GM21515 (cell line): ENCODE measurements at regions not wholly inside any gene's neighbourhood (a gene's known extent, or its start where the extent isn't known, plus 50 kb on each side); places are given as distances from the start of the nearest gene placed in this dataset.
"Not testable (repeated sequence)": the region's sequence is repeated elsewhere in the genome, so short reads cannot be mapped to it uniquely, and the experiment has no call there.

ENCODE experiments used
- ATAC-seq: cut with Tn5 transposase; IDR thresholded peaks from one replicate; pipeline ENCODE4 v1.9.1; 2021; ENCODE audit not compliant: unreplicated experiment

- no peak for ATAC-seq
Measured at GRCh38 chr4:84028340-84028739, 470.8 kb downstream of the NKX6-1 start.

GRCh38 chr4:84024405-84024804, 474.7 kb downstream of the NKX6-1 start:
- ATAC-seq, result no peak

GRCh38 chr4:84022564-84022963, 476.5 kb downstream of the NKX6-1 start:
- ATAC-seq, result no peak

- ATAC-seq, result no peak
Measured at GRCh38 chr4:84019626-84020025, 479.5 kb downstream of the NKX6-1 start.

GRCh38 chr4:84003046-84003445, 467.1 kb downstream of the GPAT3 start:
- no peak for ATAC-seq

GRCh38 chr4:84001876-84002569, 466.1 kb downstream of the GPAT3 start:
- no peak for ATAC-seq

- no peak for ATAC-seq
Measured at GRCh38 chr4:83996254-83996653, 460.3 kb downstream of the GPAT3 start.

- ATAC-seq, result no peak
Measured at GRCh38 chr4:83993774-83994173, 457.9 kb downstream of the GPAT3 start.

- no peak for ATAC-seq
Measured at GRCh38 chr4:83989835-83990234, 453.9 kb downstream of the GPAT3 start.

GRCh38 chr4:83981156-83981555, 445.2 kb downstream of the GPAT3 start:
- no peak for ATAC-seq

- ATAC-seq, result no peak
Measured at GRCh38 chr4:83979773-83980172, 443.9 kb downstream of the GPAT3 start.

GRCh38 chr4:83974111-83974780, 438.3 kb downstream of the GPAT3 start:
- ATAC-seq, result no peak

GRCh38 chr4:83964996-83965541, 429.2 kb downstream of the GPAT3 start:
- no peak for ATAC-seq

- no peak for ATAC-seq
Measured at GRCh38 chr4:83962492-83962891, 426.6 kb downstream of the GPAT3 start.

GRCh38 chr4:83961575-83961974, 425.7 kb downstream of the GPAT3 start:
- ATAC-seq, result no peak

- no peak for ATAC-seq
Measured at GRCh38 chr4:83959160-83959559, 423.3 kb downstream of the GPAT3 start.

GRCh38 chr4:83947830-83948193, 411.9 kb downstream of the GPAT3 start:
- ATAC-seq, result no peak

- no peak for ATAC-seq
Measured at GRCh38 chr4:83947125-83947829, 411.4 kb downstream of the GPAT3 start.

GRCh38 chr4:83943691-83944090, 407.8 kb downstream of the GPAT3 start:
- not testable (repeated sequence) for ATAC-seq

- ATAC-seq, result no peak
Measured at GRCh38 chr4:83932750-83933391, 397.0 kb downstream of the GPAT3 start.

- ATAC-seq, result no peak
Measured at GRCh38 chr4:83931659-83932438, 395.9 kb downstream of the GPAT3 start.
